Fibroblast of lung (primary cell): ENCODE measurements at regions not wholly inside any gene's neighbourhood (a gene's known extent, or its start where the extent isn't known, plus 50 kb on each side); places are given as distances from the start of the nearest gene placed in this dataset.
"Not testable (repeated sequence)": the region's sequence is repeated elsewhere in the genome, so short reads cannot be mapped to it uniquely, and the experiment has no call there.

Experiments
- EZH2 ChIP-seq: IDR thresholded peaks from 2 replicates; pipeline ENCODE4 v1.5.1; 2012; ENCODE audit warnings: low read length, control low read depth, mild to moderate bottlenecking; ENCODE audit errors: missing control alignments
- TF ChIP-seq, protein P1 (sequence below), 2 donors: IDR thresholded peaks in 1 of 2; conservative IDR thresholded peaks in 1 of 2; 1 replicate in 1 of 2; 2 replicates in 1 of 2; pipeline ENCODE4 v1.5.1; 2011 to 2012; ENCODE audit warnings: low read length in 2 of 2, control low read depth in 1 of 2, inconsistent platforms in 1 of 2, low read depth in 1 of 2, mild to moderate bottlenecking in 1 of 2

DNA sequence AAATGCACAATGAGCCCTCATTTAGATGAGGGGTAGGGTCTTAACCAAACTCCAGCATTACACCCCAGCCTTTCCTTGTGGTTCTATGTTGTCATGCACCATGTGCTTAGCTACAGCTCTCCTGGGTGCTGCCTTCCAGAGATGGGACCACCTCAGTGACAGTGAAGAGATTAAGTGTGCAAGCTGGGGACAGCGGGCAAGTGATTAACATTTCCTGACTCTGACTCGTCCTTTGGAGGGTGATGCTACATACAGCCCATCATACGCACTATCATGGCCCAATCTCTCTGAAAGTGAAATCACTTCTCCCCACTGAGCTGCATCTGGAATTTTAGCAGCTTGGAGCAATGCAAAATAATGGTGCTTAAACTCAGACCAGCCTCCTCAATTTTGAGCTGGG, 293.0 kb upstream of the PLGLB1 start:
- TF ChIP-seq, protein P1, sequence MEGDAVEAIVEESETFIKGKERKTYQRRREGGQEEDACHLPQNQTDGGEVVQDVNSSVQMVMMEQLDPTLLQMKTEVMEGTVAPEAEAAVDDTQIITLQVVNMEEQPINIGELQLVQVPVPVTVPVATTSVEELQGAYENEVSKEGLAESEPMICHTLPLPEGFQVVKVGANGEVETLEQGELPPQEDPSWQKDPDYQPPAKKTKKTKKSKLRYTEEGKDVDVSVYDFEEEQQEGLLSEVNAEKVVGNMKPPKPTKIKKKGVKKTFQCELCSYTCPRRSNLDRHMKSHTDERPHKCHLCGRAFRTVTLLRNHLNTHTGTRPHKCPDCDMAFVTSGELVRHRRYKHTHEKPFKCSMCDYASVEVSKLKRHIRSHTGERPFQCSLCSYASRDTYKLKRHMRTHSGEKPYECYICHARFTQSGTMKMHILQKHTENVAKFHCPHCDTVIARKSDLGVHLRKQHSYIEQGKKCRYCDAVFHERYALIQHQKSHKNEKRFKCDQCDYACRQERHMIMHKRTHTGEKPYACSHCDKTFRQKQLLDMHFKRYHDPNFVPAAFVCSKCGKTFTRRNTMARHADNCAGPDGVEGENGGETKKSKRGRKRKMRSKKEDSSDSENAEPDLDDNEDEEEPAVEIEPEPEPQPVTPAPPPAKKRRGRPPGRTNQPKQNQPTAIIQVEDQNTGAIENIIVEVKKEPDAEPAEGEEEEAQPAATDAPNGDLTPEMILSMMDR (conservative IDR thresholded peaks at IDR 0.05 in 1 of 2, IDR thresholded peaks at IDR 0.05 in 1 of 2; ENCODE audit: low read depth in 1 of 2, low read length in 2 of 2): not testable (repeated sequence)
- TF ChIP-seq EZH2: not testable (repeated sequence)
